AG04450 (cell line): ENCODE measurements at regions not wholly inside any gene's neighbourhood (a gene's known extent, or its start where the extent isn't known, plus 50 kb on each side); places are given as distances from the start of the nearest gene placed in this dataset.

Source experiments
- CTCF ChIA-PET: fragments of 300-600, 350-600 bp; formaldehyde crosslinking; extraction: SDS; loops from one replicate; lab custom pipeline; 2022; ENCODE audit warnings: antibody characterized with exemption, inconsistent platforms; lab: Charles Lee
- POLR2A ChIA-PET: fragments of 350-600 bp; formaldehyde crosslinking; extraction: SDS; loops from one replicate; lab custom pipeline; 2021; ENCODE audit warnings: antibody characterized with exemption, inconsistent platforms; lab: Yijun Ruan, JAX
- DNase-seq: peaks from one replicate; pipeline ENCODE4 v3.0.0-alpha.2; 2011; ENCODE audit warnings: low read depth, low spot score
- H3K27ac ChIP-seq: one replicate; pipeline ENCODE4 v1.5.1; 2012; ENCODE audit warnings: low read depth, low read length, control low read depth
- H3K27me3 ChIP-seq: one replicate; pipeline ENCODE4 v1.6.0; 2012; ENCODE audit warnings: low read length; ENCODE audit not compliant: control insufficient read depth, insufficient read depth
- H3K4me3 ChIP-seq: 2 replicates; pipeline ENCODE4 v1.5.1; 2011; ENCODE audit warnings: mild to moderate bottlenecking, low read depth, low read length, control low read depth
- H3K9me3 ChIP-seq: 2 replicates; pipeline ENCODE4 v1.5.1; 2012; ENCODE audit warnings: low read length; ENCODE audit not compliant: control insufficient read depth, insufficient read depth
- CTCF ChIP-seq: IDR thresholded peaks from 2 replicates; pipeline ENCODE4 v1.5.1; 2011; ENCODE audit warnings: low read depth, low read length, control low read depth, inconsistent platforms

GRCh38 chr5:165014439-165014838 lies 1509.0 kb downstream of the MAT2B start:
- POLR2A ChIA-PET = no interaction called here
- CTCF ChIA-PET = no interaction called here

GRCh38 chr5:165015126-165015525 lies 1509.7 kb downstream of the MAT2B start:
- no peaks in the 10 kb centered on the region for H3K27me3 ChIP-seq
- POLR2A ChIA-PET = no interaction called here
- CTCF ChIA-PET = no interaction called here
- no peak for DNase-seq
- no peak for TF ChIP-seq CTCF
- no peaks in the 10 kb centered on the region for H3K9me3 ChIP-seq
- H3K4me3 ChIP-seq = no peak overlapping the region
- no peak overlapping the region for H3K27ac ChIP-seq

More at GRCh38 chr5:165014439-165014838, 1509.0 kb downstream of the MAT2B start:
- no peak for TF ChIP-seq CTCF
- no peak overlapping the region for H3K27ac ChIP-seq
- H3K4me3 ChIP-seq = no peak overlapping the region
- no peak for DNase-seq
- no peaks in the 10 kb centered on the region for H3K9me3 ChIP-seq
- no peaks in the 10 kb centered on the region for H3K27me3 ChIP-seq

GRCh38 chr5:165015547-165015946 lies 1510.1 kb downstream of the MAT2B start:
- Histone ChIP-seq H3K27ac (no peak overlapping the region), H3K4me3 (no peak overlapping the region), H3K9me3 (no peaks in the 10 kb centered on the region), H3K27me3 (no peaks in the 10 kb centered on the region)
- POLR2A ChIA-PET = no interaction called here
- no peak for DNase-seq
- CTCF ChIA-PET = interaction anchor here (0.6 kb wide), 1 partner anchor 806 kb away, joined by 5 read pairs; no protein-coding TSS in a partner anchor
- no peak for TF ChIP-seq CTCF

GRCh38 chr5:165026971-165027370 lies 1521.6 kb downstream of the MAT2B start:
- ChIA-PET CTCF (no interaction called here), POLR2A (no interaction called here)
- Histone ChIP-seq H3K27me3 (no peaks in the 10 kb centered on the region), H3K9me3 (peaks cover 5% of the 10 kb centered on the region), H3K27ac (no peak overlapping the region), H3K4me3 (no peak overlapping the region)
- TF ChIP-seq CTCF = no peak
- no peak for DNase-seq

- DNase-seq = no peak
- H3K4me3 ChIP-seq = no peak overlapping the region
- H3K27me3 ChIP-seq = no peaks in the 10 kb centered on the region
- ChIA-PET CTCF (interaction anchor here (0.7 kb wide), 1 partner anchor 421 kb away, joined by 3 read pairs; no protein-coding TSS in a partner anchor), POLR2A (no interaction called here)
- TF ChIP-seq CTCF = no peak
- peaks cover 5% of the 10 kb centered on the region for H3K9me3 ChIP-seq
- H3K27ac ChIP-seq = no peak overlapping the region
Observed at GRCh38 chr5:165028356-165028755, 1522.9 kb downstream of the MAT2B start.
